GM12878 (cell line): ENCODE measurements at regions not wholly inside any gene's neighbourhood (a gene's known extent, or its start where the extent isn't known, plus 50 kb on each side); places are given as distances from the start of the nearest gene placed in this dataset.

ENCODE experiments used
- ATAC-seq: fragments of 200-7000 bp; cut with Tn5 transposase; 3 replicates; pipeline ENCODE4 v1.9.1; 2020; ENCODE audit warnings: mild to moderate bottlenecking, moderate library complexity
- BruUV-seq: library from RNA; stranded (reverse); fragments of 400-500 nt; replicated peaks from 2 replicates; lab custom pipeline; 2021; lab: Mats Ljungman, UMichigan
- CTCF ChIA-PET: fragments of 300-600 bp; sonication (Branson Sonifier 250); formaldehyde crosslinking; extraction: SDS; loops from one replicate; lab custom pipeline; 2021; ENCODE audit warnings: inconsistent platforms; lab: Yijun Ruan, JAX
- POLR2A ChIA-PET: fragments of 350-600 bp; formaldehyde crosslinking; extraction: SDS; loops from one replicate; lab custom pipeline; 2021; ENCODE audit warnings: inconsistent platforms; lab: Charles Lee
- RAD21 ChIA-PET: fragments of 300-600 bp; sonication (Branson Sonifier 250); formaldehyde crosslinking; loops from one replicate; lab custom pipeline; 2023; ENCODE audit warnings: antibody characterized with exemption; ENCODE audit not compliant: unreplicated experiment; lab: Charles Lee
- SMC1A ChIA-PET: fragments of 300-600 bp; sonication (Branson Sonifier 250); formaldehyde crosslinking; loops from one replicate; lab custom pipeline; 2023; ENCODE audit not compliant: unreplicated experiment, uncharacterized antibody; lab: Charles Lee
- DNase-seq: peaks from one replicate; pipeline ENCODE4 v3.0.0-alpha.2; 2011; ENCODE audit warnings: low read depth, low spot score
- FAIRE-seq: peaks from 3 replicates; lab custom pipeline; 2011; peaks lifted over from hg19 to GRCh38; lab: Jason Lieb, UNC
- H2AFZ ChIP-seq: 2 replicates; pipeline ENCODE4 v1.6.0; 2011; ENCODE audit warnings: low read depth, low read length, control low read depth; ENCODE audit not compliant: control insufficient read depth
- H3K27ac ChIP-seq: 2 replicates; pipeline ENCODE4 v1.5.1; 2011; ENCODE audit warnings: control low read depth; ENCODE audit not compliant: control insufficient read depth, insufficient read depth
- H3K27me3 ChIP-seq, 2 experiments: replicated peaks in 1 of 2; 2 replicates each; pipeline versions ENCODE4 v1.6.0 to v1.6.1; 2011; ENCODE audit warnings: low read length in 1 of 2; ENCODE audit not compliant: control insufficient read depth in 2 of 2, insufficient read depth in 2 of 2
- H3K36me3 ChIP-seq, 2 experiments: 2 replicates each; pipeline ENCODE4 v1.5.1; 2011; ENCODE audit warnings: low read length in 1 of 2; ENCODE audit not compliant: control insufficient read depth in 2 of 2, insufficient read depth in 2 of 2
- H3K4me1 ChIP-seq: 2 replicates; pipeline ENCODE4 v1.6.1; 2011; ENCODE audit warnings: mild to moderate bottlenecking, low read length, moderate library complexity, mixed read lengths; ENCODE audit not compliant: control insufficient read depth, insufficient read depth
- H3K4me2 ChIP-seq: 2 replicates; pipeline ENCODE4 v1.6.0; 2011; ENCODE audit warnings: control low read depth; ENCODE audit not compliant: control insufficient read depth, insufficient read depth
- H3K4me3 ChIP-seq: fragments of 200-600 bp; sonication (generic); 2 replicates; pipeline ENCODE4 v1.5.1; 2016
- H3K79me2 ChIP-seq: 2 replicates; pipeline ENCODE4 v1.6.0; 2011; ENCODE audit warnings: low read length; ENCODE audit not compliant: control insufficient read depth, insufficient read depth
- H3K9ac ChIP-seq: 2 replicates; pipeline ENCODE4 v1.8.0; 2011; ENCODE audit warnings: low read length, control low read depth, mixed read lengths; ENCODE audit not compliant: control insufficient read depth, insufficient read depth
- H3K9me3 ChIP-seq: replicated peaks from 3 replicates; pipeline ENCODE4 v1.5.1; 2011; ENCODE audit warnings: mild to moderate bottlenecking, low read length; ENCODE audit not compliant: control insufficient read depth, insufficient read depth
- H4K20me1 ChIP-seq: 2 replicates; pipeline ENCODE4 v1.6.0; 2011; ENCODE audit not compliant: control insufficient read depth, insufficient read depth
- BACH1 ChIP-seq: fragments of 450-650 bp; IDR thresholded peaks from 2 replicates; pipeline ENCODE4 v1.6.1; 2017; ENCODE audit warnings: mild to moderate bottlenecking, borderline replicate concordance
- BCL11A ChIP-seq: IDR thresholded peaks from 2 replicates; pipeline ENCODE4 v1.6.1; 2011; ENCODE audit warnings: low read depth, low read length
- CBX5 ChIP-seq: sonication (generic); IDR thresholded peaks from 2 replicates; pipeline ENCODE4 v1.6.1; 2016; ENCODE audit warnings: low read depth, moderate library complexity, mild to moderate bottlenecking, inconsistent platforms
- DPF2 ChIP-seq: fragments of 450-650 bp; IDR thresholded peaks from 2 replicates; pipeline ENCODE4 v1.6.1; 2017; ENCODE audit warnings: mild to moderate bottlenecking
- FOXK2 ChIP-seq: fragments of 450-650 bp; IDR thresholded peaks from 2 replicates; pipeline ENCODE4 v1.6.1; 2017; ENCODE audit warnings: mild to moderate bottlenecking, moderate library complexity
- GABPA ChIP-seq: IDR thresholded peaks from 2 replicates; pipeline ENCODE4 v1.6.1; 2014; ENCODE audit warnings: antibody characterized with exemption, low read depth, mild to moderate bottlenecking, inconsistent platforms
- GATAD2B ChIP-seq: fragments of 450-650 bp; conservative IDR thresholded peaks from 2 replicates; pipeline ENCODE4 v1.6.1; 2017; ENCODE audit warnings: low read depth, mild to moderate bottlenecking, moderate library complexity
- HCFC1 ChIP-seq: fragments of 150-350 bp; IDR thresholded peaks from 2 replicates; pipeline ENCODE4 v1.6.1; 2014; ENCODE audit warnings: low read length
- MTA3 ChIP-seq: IDR thresholded peaks from 2 replicates; pipeline ENCODE4 v1.6.1; 2012; ENCODE audit warnings: low read length, inconsistent platforms, borderline replicate concordance
- MYC ChIP-seq: IDR thresholded peaks from 2 replicates; pipeline ENCODE4 v1.6.1; 2011; ENCODE audit warnings: mild to moderate bottlenecking, low read length, moderate library complexity, inconsistent platforms; ENCODE audit not compliant: insufficient read depth, insufficient replicate concordance, insufficient read length, severe bottlenecking
- NFXL1 ChIP-seq: fragments of 450-650 bp; IDR thresholded peaks from 2 replicates; pipeline ENCODE4 v1.6.1; 2017; ENCODE audit warnings: antibody characterized with exemption, mild to moderate bottlenecking, borderline replicate concordance
- NFYA ChIP-seq: IDR thresholded peaks from 2 replicates; pipeline ENCODE4 v1.6.1; 2011; ENCODE audit warnings: low read depth, mild to moderate bottlenecking, low read length, improper control_type of control experiment, borderline replicate concordance
- NR2C2 ChIP-seq: IDR thresholded peaks from 2 replicates; pipeline ENCODE4 v1.6.1; 2011; ENCODE audit warnings: borderline replicate concordance, low read depth; ENCODE audit not compliant: control insufficient read depth, insufficient read length
- POLR2AphosphoS2 ChIP-seq: IDR thresholded peaks from 2 replicates; pipeline ENCODE4 v1.6.1; 2011; ENCODE audit warnings: low read depth, mild to moderate bottlenecking, low read length, improper control_type of control experiment, moderate library complexity
- RB1 ChIP-seq: fragments of 450-650 bp; formaldehyde crosslinking; IDR thresholded peaks from 2 replicates; pipeline ENCODE4 v1.6.1; 2017; ENCODE audit warnings: mild to moderate bottlenecking, borderline replicate concordance
- SREBF2 ChIP-seq: IDR thresholded peaks from 2 replicates; pipeline ENCODE4 v1.6.1; 2012; ENCODE audit warnings: mild to moderate bottlenecking, low read length
- SUZ12 ChIP-seq: fragments of 200-600 bp; sonication (generic); IDR thresholded peaks from one replicate; pipeline ENCODE4 v1.6.1; 2018; ENCODE audit warnings: antibody characterized with exemption, mild to moderate bottlenecking; ENCODE audit not compliant: unreplicated experiment
- TCF12 ChIP-seq: IDR thresholded peaks from 2 replicates; pipeline ENCODE4 v1.6.1; 2011; ENCODE audit warnings: low read depth, mild to moderate bottlenecking, low read length
- ZNF274 ChIP-seq: IDR thresholded peaks from one replicate; pipeline ENCODE4 v1.8.0; 2011; ENCODE audit not compliant: insufficient read length, insufficient read depth
- ZSCAN29 ChIP-seq: fragments of 450-650 bp; IDR thresholded peaks from 2 replicates; pipeline ENCODE4 v1.6.1; 2017; ENCODE audit warnings: mild to moderate bottlenecking, moderate library complexity
- WGBS: methylation state at CpG from one replicate; pipeline ENCODE4 v1.1.6; 2016; ENCODE audit warnings: low lambda C conversion rate; ENCODE audit not compliant: insufficient replicate concordance, insufficient coverage; ENCODE audit errors: missing lambda C conversion rate; 5-methylcytosine and 5-hydroxymethylcytosine counted together
- in situ Hi-C: fragments of 300-500 bp; cut with MboI; formaldehyde crosslinking; loops from 9 replicates; pipeline ENCODE4 v1.14.3; 2018; ENCODE audit warnings: mixed read lengths
- intact Hi-C: fragments of 100-400 bp; cut with micrococcal nuclease; formaldehyde crosslinking; loops from one replicate; pipeline ENCODE4 v1.14.2; 2022; ENCODE audit not compliant: unreplicated experiment
- TF ChIP-seq, protein P1 (sequence below): fragments of 450-650 bp; formaldehyde crosslinking; IDR thresholded peaks from 2 replicates; pipeline ENCODE4 v1.5.0; 2022; ENCODE audit warnings: mild to moderate bottlenecking, missing genetic modification characterization
- TF ChIP-seq, protein P2 (sequence below): IDR thresholded peaks from 2 replicates; pipeline ENCODE4 v1.6.1; 2011; ENCODE audit warnings: borderline replicate concordance, low read depth, mild to moderate bottlenecking, moderate library complexity, low read length; ENCODE audit not compliant: insufficient read depth, poor library complexity, severe bottlenecking

- TF ChIP-seq, protein P1, sequence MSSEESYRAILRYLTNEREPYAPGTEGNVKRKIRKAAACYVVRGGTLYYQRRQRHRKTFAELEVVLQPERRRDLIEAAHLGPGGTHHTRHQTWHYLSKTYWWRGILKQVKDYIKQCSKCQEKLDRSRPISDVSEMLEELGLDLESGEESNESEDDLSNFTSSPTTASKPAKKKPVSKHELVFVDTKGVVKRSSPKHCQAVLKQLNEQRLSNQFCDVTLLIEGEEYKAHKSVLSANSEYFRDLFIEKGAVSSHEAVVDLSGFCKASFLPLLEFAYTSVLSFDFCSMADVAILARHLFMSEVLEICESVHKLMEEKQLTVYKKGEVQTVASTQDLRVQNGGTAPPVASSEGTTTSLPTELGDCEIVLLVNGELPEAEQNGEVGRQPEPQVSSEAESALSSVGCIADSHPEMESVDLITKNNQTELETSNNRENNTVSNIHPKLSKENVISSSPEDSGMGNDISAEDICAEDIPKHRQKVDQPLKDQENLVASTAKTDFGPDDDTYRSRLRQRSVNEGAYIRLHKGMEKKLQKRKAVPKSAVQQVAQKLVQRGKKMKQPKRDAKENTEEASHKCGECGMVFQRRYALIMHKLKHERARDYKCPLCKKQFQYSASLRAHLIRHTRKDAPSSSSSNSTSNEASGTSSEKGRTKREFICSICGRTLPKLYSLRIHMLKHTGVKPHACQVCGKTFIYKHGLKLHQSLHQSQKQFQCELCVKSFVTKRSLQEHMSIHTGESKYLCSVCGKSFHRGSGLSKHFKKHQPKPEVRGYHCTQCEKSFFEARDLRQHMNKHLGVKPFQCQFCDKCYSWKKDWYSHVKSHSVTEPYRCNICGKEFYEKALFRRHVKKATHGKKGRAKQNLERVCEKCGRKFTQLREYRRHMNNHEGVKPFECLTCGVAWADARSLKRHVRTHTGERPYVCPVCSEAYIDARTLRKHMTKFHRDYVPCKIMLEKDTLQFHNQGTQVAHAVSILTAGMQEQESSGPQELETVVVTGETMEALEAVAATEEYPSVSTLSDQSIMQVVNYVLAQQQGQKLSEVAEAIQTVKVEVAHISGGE (CRISPR knock-in tag), result no peak
- no peak for TF ChIP-seq GABPA
- no peak for TF ChIP-seq RB1
- TF ChIP-seq DPF2, result no peak
Observed at GRCh38 chr3:18079739-18080138, 337.3 kb upstream of the TBC1D5 start (continued).

- POLR2A ChIA-PET, result no interaction called here
- Histone ChIP-seq H3K9me3 (no peaks in the 10 kb centered on the region), H3K27ac (no peak overlapping the region), H3K79me2 (no peaks in the 10 kb centered on the region), H3K4me3 (no peak overlapping the region), H3K36me3 (no peaks in the 10 kb centered on the region), H3K9ac (no peak overlapping the region), H3K27me3 (no peaks in the 10 kb centered on the region)
- FAIRE-seq (no peak), DNase-seq (no peak), ATAC-seq (no peak)
- BruUV-seq, result no TSS peak
- TF ChIP-seq SUZ12 (no peak), ZSCAN29 (no peak), NR2C2 (no peak), BCL11A (no peak), HCFC1 (no peak), POLR2AphosphoS2 (no peak), FOXK2 (no peak), NFXL1 (no peak), MTA3 (no peak), SREBF2 (no peak), BACH1 (no peak), GATAD2B (no peak), CBX5 (no peak), RB1 (no peak), ZNF274 (no peak), TCF12 (no peak), MYC (no peak), NFYA (no peak)
- TF ChIP-seq, protein P2, sequence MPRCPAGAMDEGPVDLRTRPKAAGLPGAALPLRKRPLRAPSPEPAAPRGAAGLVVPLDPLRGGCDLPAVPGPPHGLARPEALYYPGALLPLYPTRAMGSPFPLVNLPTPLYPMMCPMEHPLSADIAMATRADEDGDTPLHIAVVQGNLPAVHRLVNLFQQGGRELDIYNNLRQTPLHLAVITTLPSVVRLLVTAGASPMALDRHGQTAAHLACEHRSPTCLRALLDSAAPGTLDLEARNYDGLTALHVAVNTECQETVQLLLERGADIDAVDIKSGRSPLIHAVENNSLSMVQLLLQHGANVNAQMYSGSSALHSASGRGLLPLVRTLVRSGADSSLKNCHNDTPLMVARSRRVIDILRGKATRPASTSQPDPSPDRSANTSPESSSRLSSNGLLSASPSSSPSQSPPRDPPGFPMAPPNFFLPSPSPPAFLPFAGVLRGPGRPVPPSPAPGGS, result no peak
- TF ChIP-seq, all 136 proteins: peak for 0
- RAD21 ChIA-PET, result no interaction called here
- intact Hi-C loops (no loop called here), in situ Hi-C loops (no loop called here)
- WGBS, result 47% methylated on average over 3 of the region's 3 CpGs
- H3K4me1 ChIP-seq, result no peaks in the 10 kb centered on the region
- H2AFZ ChIP-seq, result no peak overlapping the region
- H3K4me2 ChIP-seq, result no peak overlapping the region
- SMC1A ChIA-PET, result no interaction called here
- CTCF ChIA-PET, result no interaction called here
- H4K20me1 ChIP-seq, result no peaks in the 10 kb centered on the region
Observed at GRCh38 chr3:18079062-18079461, 336.6 kb upstream of the TBC1D5 start.
